Glutamatergic neuron (in vitro differentiated cells): ENCODE measurements at regions not wholly inside any gene's neighbourhood (a gene's known extent, or its start where the extent isn't known, plus 50 kb on each side); places are given as distances from the start of the nearest gene placed in this dataset.

ENCODE experiments used
- DNase-seq: peaks from one replicate; pipeline ENCODE4 v3.0.0; 2022
- H3K27ac Mint-ChIP-seq: one replicate; pipeline ENCODE4 v1.8.0; 2020; ENCODE audit warnings: mild to moderate bottlenecking, mixed read lengths, inconsistent platforms; ENCODE audit not compliant: unreplicated experiment
- H3K27me3 Mint-ChIP-seq: one replicate; pipeline ENCODE4 v1.8.0; 2020; ENCODE audit warnings: mild to moderate bottlenecking, moderate library complexity, mixed read lengths, inconsistent platforms; ENCODE audit not compliant: unreplicated experiment
- H3K36me3 Mint-ChIP-seq: one replicate; pipeline ENCODE4 v1.8.0; 2020; ENCODE audit warnings: mild to moderate bottlenecking, mixed read lengths, inconsistent platforms; ENCODE audit not compliant: unreplicated experiment
- H3K4me1 Mint-ChIP-seq: one replicate; pipeline ENCODE4 v1.8.0; 2020; ENCODE audit warnings: mild to moderate bottlenecking, low read depth, mixed read lengths, inconsistent platforms; ENCODE audit not compliant: unreplicated experiment
- H3K4me3 Mint-ChIP-seq: one replicate; pipeline ENCODE4 v1.8.0; 2020; ENCODE audit warnings: mild to moderate bottlenecking, mixed read lengths, inconsistent platforms; ENCODE audit not compliant: unreplicated experiment
- H3K9me3 Mint-ChIP-seq: one replicate; pipeline ENCODE4 v1.8.0; 2020; ENCODE audit warnings: mild to moderate bottlenecking, moderate library complexity, mixed read lengths, inconsistent platforms; ENCODE audit not compliant: unreplicated experiment
- CTCF ChIP-seq: fragments of 200-600 bp; sonication (generic); IDR thresholded peaks from one replicate; pipeline ENCODE4 v1.5.0; 2021; ENCODE audit not compliant: partially characterized antibody, unreplicated experiment

- no peak for TF ChIP-seq CTCF
- Mint-ChIP-seq H3K36me3 (no peaks in the 10 kb centered on the region), H3K4me3 (no peak overlapping the region), H3K9me3 (no peaks in the 10 kb centered on the region), H3K4me1 (no peaks in the 10 kb centered on the region), H3K27ac (no peak overlapping the region), H3K27me3 (peaks cover 4% of the 10 kb centered on the region)
- no peak for DNase-seq
Measured at GRCh38 chr7:131235489-131236317, 92.0 kb upstream of the MKLN1 start.

GRCh38 chr7:131236318-131236672 is 91.4 kb upstream of the MKLN1 start:
- Mint-ChIP-seq H3K27ac (no peak overlapping the region), H3K36me3 (no peaks in the 10 kb centered on the region), H3K9me3 (no peaks in the 10 kb centered on the region), H3K27me3 (peaks cover 4% of the 10 kb centered on the region), H3K4me3 (no peak overlapping the region), H3K4me1 (no peaks in the 10 kb centered on the region)
- DNase-seq = no peak
- TF ChIP-seq CTCF = no peak

- H3K4me3 Mint-ChIP-seq = no peak overlapping the region
- H3K4me1 Mint-ChIP-seq = no peaks in the 10 kb centered on the region
- peaks cover 1% of the 10 kb centered on the region for H3K27me3 Mint-ChIP-seq
- H3K36me3 Mint-ChIP-seq = peaks cover 5% of the 10 kb centered on the region
- no peak overlapping the region for H3K27ac Mint-ChIP-seq
- no peak for DNase-seq
- TF ChIP-seq CTCF = no peak
- H3K9me3 Mint-ChIP-seq = no peaks in the 10 kb centered on the region
Measured at GRCh38 chr7:131238347-131238931, 89.2 kb upstream of the MKLN1 start.

GRCh38 chr7:131241386-131241785 is 86.3 kb upstream of the MKLN1 start:
- peaks cover 5% of the 10 kb centered on the region for H3K36me3 Mint-ChIP-seq
- H3K27ac Mint-ChIP-seq = no peak overlapping the region
- H3K27me3 Mint-ChIP-seq = no peaks in the 10 kb centered on the region
- no peak for TF ChIP-seq CTCF
- DNase-seq = no peak
- H3K4me3 Mint-ChIP-seq = no peak overlapping the region
- H3K4me1 Mint-ChIP-seq = no peaks in the 10 kb centered on the region
- no peaks in the 10 kb centered on the region for H3K9me3 Mint-ChIP-seq

- H3K4me1 Mint-ChIP-seq = no peaks in the 10 kb centered on the region
- TF ChIP-seq CTCF = no peak
- no peaks in the 10 kb centered on the region for H3K9me3 Mint-ChIP-seq
- no peaks in the 10 kb centered on the region for H3K27me3 Mint-ChIP-seq
- H3K36me3 Mint-ChIP-seq = peaks cover 5% of the 10 kb centered on the region
- no peak overlapping the region for H3K4me3 Mint-ChIP-seq
- DNase-seq = no peak
- no peak overlapping the region for H3K27ac Mint-ChIP-seq
Measured at GRCh38 chr7:131242123-131242650, 85.5 kb upstream of the MKLN1 start.
